ENCODE measurements at regions not wholly inside any gene's neighbourhood (a gene's known extent, or its start where the extent isn't known, plus 50 kb on each side); places are given as distances from the start of the nearest gene placed in this dataset.
"Not testable (repeated sequence)": the region's sequence is repeated elsewhere in the genome, so short reads cannot be mapped to it uniquely, and the experiment has no call there.

GRCh38 chr2:199131136-199131655 lies 326.5 kb downstream of the SATB2 start:
- DNase-seq: no peak

- DNase-seq: no peak
Observed at GRCh38 chr2:199130501-199130900, 327.2 kb downstream of the SATB2 start.

- DNase-seq: no peak
Observed at GRCh38 chr2:199128476-199129229, 329.1 kb downstream of the SATB2 start.

- DNase-seq: no peak
Observed at GRCh38 chr2:199119796-199120195, 337.9 kb downstream of the SATB2 start.

GRCh38 chr2:199118673-199119112 lies 339.0 kb downstream of the SATB2 start:
- no peak for DNase-seq

- no peak for DNase-seq
Observed at GRCh38 chr2:199115169-199115568, 342.6 kb downstream of the SATB2 start.

GRCh38 chr2:199113111-199113510 lies 344.6 kb downstream of the SATB2 start:
- DNase-seq: no peak

- no peak for DNase-seq
Observed at GRCh38 chr2:199111458-199111857, 346.3 kb downstream of the SATB2 start.

- no peak for DNase-seq
Observed at GRCh38 chr2:199108056-199108455, 349.7 kb downstream of the SATB2 start.

GRCh38 chr2:199105826-199106225 lies 351.9 kb downstream of the SATB2 start:
- DNase-seq: no peak

GRCh38 chr2:199101487-199101886 lies 356.3 kb downstream of the SATB2 start:
- no peak for DNase-seq

GRCh38 chr2:199100326-199101110 lies 357.2 kb downstream of the SATB2 start:
- no peak for DNase-seq

- no peak for DNase-seq
Observed at GRCh38 chr2:199092419-199092818, 365.3 kb downstream of the SATB2 start.

- DNase-seq: no peak
Observed at GRCh38 chr2:199085261-199085660, 372.5 kb downstream of the SATB2 start.

GRCh38 chr2:199070322-199070949 lies 387.3 kb downstream of the SATB2 start:
- no peak for DNase-seq

- DNase-seq: no peak
Observed at GRCh38 chr2:199064201-199064600, 393.5 kb downstream of the SATB2 start.

- DNase-seq: no peak
Observed at GRCh38 chr2:199057936-199058335, 399.8 kb downstream of the SATB2 start.

GRCh38 chr2:199055336-199055735 lies 402.4 kb downstream of the SATB2 start:
- no peak for DNase-seq

- no peak for DNase-seq
Observed at GRCh38 chr2:199042660-199043379, 414.9 kb downstream of the SATB2 start.

- no peak for DNase-seq
Observed at GRCh38 chr2:199040522-199040921, 417.2 kb downstream of the SATB2 start.

GRCh38 chr2:199033761-199034160 lies 424.0 kb downstream of the SATB2 start:
- not testable (repeated sequence) for DNase-seq

- no peak for DNase-seq
Observed at GRCh38 chr2:199025146-199025545, 432.6 kb downstream of the SATB2 start.

- no peak for DNase-seq
Observed at GRCh38 chr2:199024224-199024623, 433.5 kb downstream of the SATB2 start.
